GM13976 (cell line): ENCODE measurements at regions not wholly inside any gene's neighbourhood (a gene's known extent, or its start where the extent isn't known, plus 50 kb on each side); places are given as distances from the start of the nearest gene placed in this dataset.

Experiments
- DNase-seq: peaks from one replicate; pipeline ENCODE4 v3.0.0; 2012; ENCODE audit warnings: low spot score
- in situ Hi-C: fragments of 300-500 bp; cut with MboI; formaldehyde crosslinking; loops from one replicate; pipeline ENCODE4 v1.12.0; 2022; ENCODE audit warnings: low sequenced_read_pairs, mixed read lengths, inconsistent platforms; ENCODE audit not compliant: unreplicated experiment
- TF ChIP-seq, protein P1 (sequence below): IDR thresholded peaks from 2 replicates; pipeline ENCODE4 v1.5.1; 2012; ENCODE audit warnings: borderline replicate concordance, mild to moderate bottlenecking; ENCODE audit not compliant: insufficient read depth; ENCODE audit errors: extremely low read depth, missing control alignments, control extremely low read depth

DNA sequence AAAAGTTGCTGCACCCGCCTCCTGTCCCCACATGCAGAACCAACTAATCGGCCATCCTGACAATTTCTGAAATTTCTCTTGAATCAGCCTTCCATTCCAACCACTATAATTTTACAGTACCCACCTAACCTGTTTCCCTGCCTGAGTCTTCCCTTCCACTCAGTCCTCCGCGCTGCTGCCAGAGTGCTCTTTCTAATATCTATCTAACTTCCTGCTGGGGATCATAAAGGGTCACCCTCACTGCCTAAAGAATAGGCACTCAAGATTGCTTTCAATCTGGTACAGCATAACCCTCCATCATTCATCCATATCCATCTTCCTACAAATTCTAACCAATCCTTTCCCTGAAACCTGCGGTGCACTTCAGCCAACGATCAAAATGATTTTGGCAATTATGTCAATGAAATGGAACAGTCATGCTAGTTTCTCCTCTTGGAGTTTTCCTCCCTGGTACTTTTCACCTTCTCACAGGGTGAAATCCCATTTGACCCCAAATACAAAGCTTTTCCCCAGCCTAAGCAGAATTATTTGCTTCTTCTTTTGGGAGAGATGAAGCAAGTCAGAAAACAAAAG, 117.5 kb upstream of the BEND6 start:
- TF ChIP-seq, protein P1, sequence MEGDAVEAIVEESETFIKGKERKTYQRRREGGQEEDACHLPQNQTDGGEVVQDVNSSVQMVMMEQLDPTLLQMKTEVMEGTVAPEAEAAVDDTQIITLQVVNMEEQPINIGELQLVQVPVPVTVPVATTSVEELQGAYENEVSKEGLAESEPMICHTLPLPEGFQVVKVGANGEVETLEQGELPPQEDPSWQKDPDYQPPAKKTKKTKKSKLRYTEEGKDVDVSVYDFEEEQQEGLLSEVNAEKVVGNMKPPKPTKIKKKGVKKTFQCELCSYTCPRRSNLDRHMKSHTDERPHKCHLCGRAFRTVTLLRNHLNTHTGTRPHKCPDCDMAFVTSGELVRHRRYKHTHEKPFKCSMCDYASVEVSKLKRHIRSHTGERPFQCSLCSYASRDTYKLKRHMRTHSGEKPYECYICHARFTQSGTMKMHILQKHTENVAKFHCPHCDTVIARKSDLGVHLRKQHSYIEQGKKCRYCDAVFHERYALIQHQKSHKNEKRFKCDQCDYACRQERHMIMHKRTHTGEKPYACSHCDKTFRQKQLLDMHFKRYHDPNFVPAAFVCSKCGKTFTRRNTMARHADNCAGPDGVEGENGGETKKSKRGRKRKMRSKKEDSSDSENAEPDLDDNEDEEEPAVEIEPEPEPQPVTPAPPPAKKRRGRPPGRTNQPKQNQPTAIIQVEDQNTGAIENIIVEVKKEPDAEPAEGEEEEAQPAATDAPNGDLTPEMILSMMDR = no peak
- in situ Hi-C loops = no loop called here
- no peak for DNase-seq

DNA sequence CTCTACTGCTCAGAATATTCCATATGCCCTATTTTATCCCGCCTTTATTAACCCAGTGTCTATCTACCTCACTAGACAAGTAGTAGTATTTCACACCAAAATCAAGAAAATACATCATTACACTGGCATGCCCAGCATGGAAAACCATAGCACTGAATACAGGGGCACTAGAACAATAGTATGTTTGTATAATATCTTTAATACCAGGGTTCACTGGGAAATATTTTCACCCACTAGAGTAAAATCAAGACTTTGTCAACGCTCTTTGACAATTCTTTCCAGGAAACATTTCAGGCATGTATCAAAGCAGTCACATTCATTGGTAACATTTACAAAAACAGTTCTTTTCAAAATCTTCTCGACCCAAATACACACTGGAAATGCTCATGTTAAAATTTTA, 119.3 kb upstream of the BEND6 start:
- DNase-seq = no peak
- in situ Hi-C loops = no loop called here
- TF ChIP-seq, protein P1 = no peak

DNA sequence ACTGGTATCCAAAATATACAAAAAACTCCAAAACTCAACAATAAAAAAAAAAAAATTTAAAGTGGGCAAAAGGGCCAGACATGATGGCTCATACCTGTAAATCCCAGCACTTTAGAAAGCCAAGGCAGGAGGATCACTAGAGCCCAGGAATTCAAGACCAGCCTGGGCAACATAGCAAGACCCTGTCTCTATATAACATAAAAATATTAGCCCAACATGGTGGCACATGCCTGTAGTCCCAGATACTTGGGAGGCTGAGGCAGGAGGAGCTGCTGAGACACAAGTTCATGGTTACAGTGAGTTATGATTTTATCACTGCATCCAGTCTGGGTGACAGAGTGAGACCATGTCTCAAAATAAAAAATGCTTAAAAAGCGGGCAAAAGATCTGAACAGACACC, 121.0 kb upstream of the BEND6 start:
- DNase-seq = no peak
- in situ Hi-C loops = no loop called here
- TF ChIP-seq, protein P1 = no peak

DNA sequence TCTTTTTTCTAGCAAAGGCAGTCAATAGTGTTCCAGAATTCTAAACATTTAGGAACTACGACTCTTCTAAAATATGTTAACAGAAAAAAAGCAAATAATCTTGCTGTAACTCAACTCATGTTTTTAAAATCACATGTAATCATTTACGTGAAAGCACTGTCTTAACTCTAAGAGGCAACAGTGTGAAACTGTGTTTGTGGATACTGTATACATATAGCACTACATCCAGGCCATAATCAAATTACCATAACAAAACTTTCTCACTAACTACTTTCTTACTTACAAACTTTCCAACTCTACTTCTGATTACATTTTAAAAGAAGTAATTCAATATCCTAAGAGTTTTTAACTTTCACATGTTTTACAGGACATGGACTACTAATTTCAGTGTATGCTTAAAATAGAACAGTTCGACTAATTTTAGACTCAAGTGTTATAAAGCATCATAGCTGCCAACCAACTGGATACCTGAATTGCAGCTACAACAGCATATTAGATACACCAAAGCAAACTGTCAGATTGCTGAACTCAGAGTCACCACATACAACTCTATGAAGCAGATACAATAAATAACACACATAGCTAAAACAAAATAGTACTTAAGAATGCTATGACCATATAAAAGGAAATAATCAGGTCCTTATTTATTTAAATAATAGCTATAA, 121.6 kb upstream of the BEND6 start:
- TF ChIP-seq, protein P1 = no peak
- in situ Hi-C loops = no loop called here
- DNase-seq = no peak

DNA sequence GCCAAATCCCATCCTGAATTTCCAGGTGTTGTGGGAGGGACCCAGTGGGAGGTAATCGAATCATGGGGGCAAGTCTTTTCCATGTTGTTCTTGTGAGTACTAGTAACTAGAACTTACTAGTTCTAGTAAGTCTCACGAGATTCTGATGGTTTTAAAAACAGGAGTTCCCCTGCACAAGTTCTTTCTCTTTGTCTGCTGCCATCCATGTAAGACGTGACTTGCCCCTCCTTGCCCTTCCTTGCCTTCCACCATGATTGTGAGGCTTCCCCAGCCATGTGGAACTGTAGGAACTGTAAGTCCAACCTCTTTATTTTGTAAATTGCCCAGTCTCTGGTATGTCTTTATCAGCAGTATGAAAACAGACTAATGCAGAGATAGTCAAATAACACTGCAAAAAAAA, 122.7 kb upstream of the BEND6 start:
- TF ChIP-seq, protein P1 = no peak
- no peak for DNase-seq
- in situ Hi-C loops = no loop called here

DNA sequence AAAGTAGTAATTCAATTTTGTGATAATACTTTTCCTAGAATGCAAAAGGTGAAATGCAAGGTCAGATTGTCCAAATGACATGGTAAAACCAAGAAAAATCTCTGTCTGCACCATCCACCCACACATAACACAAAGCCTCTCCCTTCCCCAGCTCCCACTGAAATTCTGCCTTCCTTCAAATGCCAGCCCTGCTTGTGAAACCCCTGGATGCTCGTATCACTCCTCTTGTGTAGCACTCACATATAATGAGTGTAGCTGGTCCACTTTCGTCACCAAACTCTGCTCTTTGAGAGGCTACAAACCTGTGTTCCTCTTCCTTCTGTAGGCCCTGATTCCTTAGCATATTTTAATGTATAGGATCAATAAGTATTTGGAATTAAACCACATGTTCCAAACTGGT, 123.6 kb upstream of the BEND6 start:
- in situ Hi-C loops = no loop called here
- DNase-seq = no peak
- TF ChIP-seq, protein P1 = no peak
